ENCODE measurements at regions not wholly inside any gene's neighbourhood (a gene's known extent, or its start where the extent isn't known, plus 50 kb on each side); places are given as distances from the start of the nearest gene placed in this dataset.
"Not testable (repeated sequence)": the region's sequence is repeated elsewhere in the genome, so short reads cannot be mapped to it uniquely, and the experiment has no call there.

- no peak for DNase-seq
Observed at GRCh38 chr7:19530852-19531251, 178.0 kb downstream of the POLR1F start.

GRCh38 chr7:19530261-19530660, 178.6 kb downstream of the POLR1F start:
- no peak for DNase-seq

- DNase-seq, result no peak
Observed at GRCh38 chr7:19526639-19527038, 182.2 kb downstream of the POLR1F start.

GRCh38 chr7:19522486-19522885, 186.4 kb downstream of the POLR1F start:
- DNase-seq, result no peak

GRCh38 chr7:19520392-19520791, 188.4 kb downstream of the POLR1F start:
- no peak for DNase-seq

- DNase-seq, result peak; percentile 76
Observed at GRCh38 chr7:19519443-19520021, 189.3 kb downstream of the POLR1F start.

- DNase-seq, result not testable (repeated sequence)
Observed at GRCh38 chr7:19517546-19517945, 191.3 kb downstream of the POLR1F start.

- DNase-seq, result no peak
Observed at GRCh38 chr7:19508821-19509220, 200.0 kb downstream of the POLR1F start.

- DNase-seq, result no peak
Observed at GRCh38 chr7:19508124-19508523, 200.7 kb downstream of the POLR1F start.

GRCh38 chr7:19491821-19492452, 216.9 kb downstream of the POLR1F start:
- DNase-seq, result no peak

GRCh38 chr7:19491371-19491770, 217.5 kb downstream of the POLR1F start:
- DNase-seq, result no peak

GRCh38 chr7:19489162-19489820, 219.5 kb downstream of the POLR1F start:
- DNase-seq, result no peak

GRCh38 chr7:19488056-19488455, 220.8 kb downstream of the POLR1F start:
- no peak for DNase-seq

- no peak for DNase-seq
Observed at GRCh38 chr7:19482628-19483027, 226.2 kb downstream of the POLR1F start.

- DNase-seq, result no peak
Observed at GRCh38 chr7:19480383-19480782, 228.5 kb downstream of the POLR1F start.

- DNase-seq, result no peak
Observed at GRCh38 chr7:19470031-19470430, 238.8 kb downstream of the POLR1F start.

GRCh38 chr7:19465861-19466260, 243.0 kb downstream of the POLR1F start:
- no peak for DNase-seq

GRCh38 chr7:19464751-19465150, 244.1 kb downstream of the POLR1F start:
- no peak for DNase-seq

GRCh38 chr7:19464241-19464640, 244.6 kb downstream of the POLR1F start:
- DNase-seq, result no peak

GRCh38 chr7:19463581-19463980, 245.3 kb downstream of the POLR1F start:
- no peak for DNase-seq

- DNase-seq, result no peak
Observed at GRCh38 chr7:19455623-19456022, 253.2 kb downstream of the POLR1F start.

GRCh38 chr7:19448091-19448490, 260.7 kb downstream of the POLR1F start:
- no peak for DNase-seq

- DNase-seq, result peak; percentile 45
Observed at GRCh38 chr7:19442016-19442785, 266.6 kb downstream of the POLR1F start.

- DNase-seq, result no peak
Observed at GRCh38 chr7:19439517-19439916, 269.3 kb downstream of the POLR1F start.
